Smooth muscle cell (in vitro differentiated cells): ENCODE measurements at regions not wholly inside any gene's neighbourhood (a gene's known extent, or its start where the extent isn't known, plus 50 kb on each side); places are given as distances from the start of the nearest gene placed in this dataset.

Experiments
- DNase-seq: peaks from one replicate; lab custom pipeline; 2025; ENCODE audit not compliant: unreplicated experiment; lab: John Stamatoyannopoulos, UW
- H2AFZ ChIP-seq: fragments of 200-600 bp; sonication (generic); 2 replicates; pipeline ENCODE4 v1.6.0; 2016; ENCODE audit warnings: antibody characterized with exemption, low read depth, mild to moderate bottlenecking
- H3F3A ChIP-seq: fragments of 200-600 bp; sonication (generic); 2 replicates; pipeline ENCODE4 v1.6.0; 2017; ENCODE audit warnings: antibody characterized with exemption, low read depth
- H3K27ac ChIP-seq: fragments of 200-600 bp; sonication (generic); 2 replicates; pipeline ENCODE4 v1.5.1; 2016; ENCODE audit warnings: low read depth, mild to moderate bottlenecking
- H3K27me3 ChIP-seq: fragments of 200-600 bp; sonication (generic); 2 replicates; pipeline ENCODE4 v1.6.1; 2016; ENCODE audit warnings: low read depth, mild to moderate bottlenecking
- H3K36me3 ChIP-seq: fragments of 200-600 bp; sonication (generic); 2 replicates; pipeline ENCODE4 v1.5.1; 2016; ENCODE audit warnings: low read depth
- H3K4me1 ChIP-seq: fragments of 200-600 bp; sonication (generic); 2 replicates; pipeline ENCODE4 v1.5.1; 2016; ENCODE audit warnings: low read depth
- H3K4me2 ChIP-seq: fragments of 200-600 bp; sonication (generic); 2 replicates; pipeline ENCODE4 v1.6.0; 2016; ENCODE audit warnings: mild to moderate bottlenecking
- H3K4me3 ChIP-seq: fragments of 200-600 bp; sonication (generic); 2 replicates; pipeline ENCODE4 v1.5.1; 2016; ENCODE audit warnings: mild to moderate bottlenecking
- H3K79me2 ChIP-seq: fragments of 200-600 bp; sonication (generic); 2 replicates; pipeline ENCODE4 v1.6.0; 2016; ENCODE audit warnings: low read depth, mild to moderate bottlenecking
- H3K9ac ChIP-seq: fragments of 200-600 bp; sonication (generic); 2 replicates; pipeline ENCODE4 v1.6.0; 2016; ENCODE audit warnings: low read depth
- H3K9me3 ChIP-seq: fragments of 200-600 bp; sonication (generic); replicated peaks from 2 replicates; pipeline ENCODE4 v1.5.1; 2016; ENCODE audit warnings: low read depth
- H4K20me1 ChIP-seq: fragments of 200-600 bp; sonication (generic); 2 replicates; pipeline ENCODE4 v1.6.0; 2016; ENCODE audit warnings: low read depth
- CTCF ChIP-seq: fragments of 200-600 bp; sonication (generic); IDR thresholded peaks from 2 replicates; pipeline ENCODE4 v1.5.1; 2017; ENCODE audit warnings: borderline replicate concordance, mild to moderate bottlenecking, antibody characterized with exemption; ENCODE audit not compliant: insufficient read depth, poor library complexity, severe bottlenecking
- WGBS: methylation state at CpG from one replicate; pipeline ENCODE4 v1.1.7; 2016; ENCODE audit warnings: low lambda C conversion rate; 5-methylcytosine and 5-hydroxymethylcytosine counted together

- H3K9ac ChIP-seq, result no peak overlapping the region
- H3K4me2 ChIP-seq, result no peak overlapping the region
- no peak overlapping the region for H2AFZ ChIP-seq
- no peak overlapping the region for H3K4me3 ChIP-seq
- no peaks in the 10 kb centered on the region for H3F3A ChIP-seq
- TF ChIP-seq CTCF, result no peak
- H3K9me3 ChIP-seq, result no peaks in the 10 kb centered on the region
- 62% methylated on average over 2 of the region's 2 CpGs for WGBS
- H3K4me1 ChIP-seq, result no peaks in the 10 kb centered on the region
- no peaks in the 10 kb centered on the region for H4K20me1 ChIP-seq
- H3K79me2 ChIP-seq, result no peaks in the 10 kb centered on the region
- no peaks in the 10 kb centered on the region for H3K27me3 ChIP-seq
- no peak overlapping the region for H3K27ac ChIP-seq
- no peaks in the 10 kb centered on the region for H3K36me3 ChIP-seq
- DNase-seq, result no peak
These were observed 66.0 kb upstream of the TRIM9 start for GRCh38 chr14:51160871-51161270.

- no peak overlapping the region for H3K9ac ChIP-seq
- no peak for TF ChIP-seq CTCF
- H3K36me3 ChIP-seq, result no peaks in the 10 kb centered on the region
- no peaks in the 10 kb centered on the region for H3K27me3 ChIP-seq
- no peak overlapping the region for H3K27ac ChIP-seq
- H3K79me2 ChIP-seq, result no peaks in the 10 kb centered on the region
- H3K4me1 ChIP-seq, result no peaks in the 10 kb centered on the region
- no peaks in the 10 kb centered on the region for H3K9me3 ChIP-seq
- no peaks in the 10 kb centered on the region for H3F3A ChIP-seq
- H2AFZ ChIP-seq, result no peak overlapping the region
- no peak overlapping the region for H3K4me3 ChIP-seq
- no peak for DNase-seq
- 97% methylated on average over 3 of the region's 3 CpGs for WGBS
- H4K20me1 ChIP-seq, result no peaks in the 10 kb centered on the region
- H3K4me2 ChIP-seq, result no peak overlapping the region
These were observed 70.5 kb upstream of the TRIM9 start for GRCh38 chr14:51165415-51165814.

GRCh38 chr14:51167587-51168214 is 72.3 kb upstream of the TMX1 start:
- no peaks in the 10 kb centered on the region for H3K36me3 ChIP-seq
- peak overlapping the region; percentile 29 for H3K4me2 ChIP-seq
- no peaks in the 10 kb centered on the region for H3K9me3 ChIP-seq
- H3K27ac ChIP-seq, result no peak overlapping the region
- DNase-seq, result no peak
- H3K27me3 ChIP-seq, result peaks cover 8% of the 10 kb centered on the region
- H3K4me1 ChIP-seq, result no peaks in the 10 kb centered on the region
- H3K9ac ChIP-seq, result no peak overlapping the region
- no peaks in the 10 kb centered on the region for H3K79me2 ChIP-seq
- no peak overlapping the region for H2AFZ ChIP-seq
- H4K20me1 ChIP-seq, result no peaks in the 10 kb centered on the region
- H3F3A ChIP-seq, result no peaks in the 10 kb centered on the region
- no peak for TF ChIP-seq CTCF
- H3K4me3 ChIP-seq, result no peak overlapping the region

GRCh38 chr14:51168215-51168613 is 71.8 kb upstream of the TMX1 start:
- Histone ChIP-seq H3K27me3 (peaks cover 13% of the 10 kb centered on the region), H3K9me3 (no peaks in the 10 kb centered on the region), H3K9ac (no peak overlapping the region), H3K4me3 (no peak overlapping the region), H3K27ac (no peak overlapping the region), H4K20me1 (no peaks in the 10 kb centered on the region), H3F3A (no peaks in the 10 kb centered on the region), H3K4me1 (no peaks in the 10 kb centered on the region), H3K79me2 (no peaks in the 10 kb centered on the region), H2AFZ (no peak overlapping the region), H3K36me3 (no peaks in the 10 kb centered on the region), H3K4me2 (peak overlapping the region; percentile 29)
- TF ChIP-seq CTCF, result no peak
- WGBS, result 57% methylated on average over 2 of the region's 2 CpGs
- DNase-seq, result no peak
